Stimulated activated effector memory CD8-positive, alpha-beta T cell treated with anti-CD3 and anti-CD28 coated beads, Interleukin-12 subunit alpha, Interleukin-12 subunit beta, amount 100 ng/mL, for 72 hours (primary cell): ENCODE measurements at regions not wholly inside any gene's neighbourhood (a gene's known extent, or its start where the extent isn't known, plus 50 kb on each side); places are given as distances from the start of the nearest gene placed in this dataset.
"Not testable (repeated sequence)": the region's sequence is repeated elsewhere in the genome, so short reads cannot be mapped to it uniquely, and the experiment has no call there.

ENCODE experiments used
- ATAC-seq: fragments of 150-1000 bp; cut with Tn5 transposase; 2 replicates; pipeline ENCODE4 v1.10.0; 2021
- DNase-seq, 2 donors: peaks; one replicate each; pipeline ENCODE4 v3.0.0; 2021 to 2022; ENCODE audit warnings: low spot score in 2 of 2
- H3K27ac Mint-ChIP-seq: one replicate; pipeline ENCODE4 v1.8.0; 2022; ENCODE audit warnings: mild to moderate bottlenecking, mixed read lengths
- H3K36me3 Mint-ChIP-seq: one replicate; pipeline ENCODE4 v1.8.0; 2022; ENCODE audit warnings: mild to moderate bottlenecking, mixed read lengths
- H3K4me1 Mint-ChIP-seq: one replicate; pipeline ENCODE4 v1.8.0; 2022; ENCODE audit warnings: mixed read lengths
- H3K4me3 Mint-ChIP-seq: one replicate; pipeline ENCODE4 v1.8.0; 2022; ENCODE audit warnings: mild to moderate bottlenecking, mixed read lengths
- H3K9me3 Mint-ChIP-seq: one replicate; pipeline ENCODE4 v1.8.0; 2022; ENCODE audit warnings: mixed read lengths

GRCh38 chr1:72482736-72483413 is 200.5 kb upstream of the NEGR1 start:
- Mint-ChIP-seq H3K4me3 (no peak overlapping the region), H3K4me1 (no peaks in the 10 kb centered on the region), H3K36me3 (no peaks in the 10 kb centered on the region), H3K9me3 (peaks cover 16% of the 10 kb centered on the region), H3K27ac (no peak overlapping the region)
- ATAC-seq (no peak), DNase-seq (no peak)

GRCh38 chr1:72481420-72481970 is 199.2 kb upstream of the NEGR1 start:
- Mint-ChIP-seq H3K4me1 (no peaks in the 10 kb centered on the region), H3K4me3 (no peak overlapping the region), H3K36me3 (no peaks in the 10 kb centered on the region), H3K9me3 (peaks cover 15% of the 10 kb centered on the region), H3K27ac (no peak overlapping the region)
- ATAC-seq (no peak), DNase-seq (no peak)

GRCh38 chr1:72466376-72466775 is 184.0 kb upstream of the NEGR1 start:
- Mint-ChIP-seq H3K9me3 (peaks cover 23% of the 10 kb centered on the region), H3K27ac (no peak overlapping the region), H3K36me3 (no peaks in the 10 kb centered on the region), H3K4me1 (no peaks in the 10 kb centered on the region), H3K4me3 (no peak overlapping the region)
- DNase-seq (no peak), ATAC-seq (no peak)

- ATAC-seq: no peak
- peaks cover 17% of the 10 kb centered on the region for H3K9me3 Mint-ChIP-seq
These were observed 180.0 kb upstream of the NEGR1 start for GRCh38 chr1:72462186-72462905.

GRCh38 chr1:72442262-72442661 is 159.9 kb upstream of the NEGR1 start:
- H3K36me3 Mint-ChIP-seq: no peaks in the 10 kb centered on the region
- ATAC-seq: no peak
- no peaks in the 10 kb centered on the region for H3K4me1 Mint-ChIP-seq
- no peak overlapping the region for H3K4me3 Mint-ChIP-seq
- H3K9me3 Mint-ChIP-seq: peaks cover 9% of the 10 kb centered on the region
- H3K27ac Mint-ChIP-seq: no peak overlapping the region
- DNase-seq: no peak

More at GRCh38 chr1:72462186-72462905, 180.0 kb upstream of the NEGR1 start:
- no peak for DNase-seq
- no peaks in the 10 kb centered on the region for H3K36me3 Mint-ChIP-seq
- H3K4me1 Mint-ChIP-seq: no peaks in the 10 kb centered on the region
- H3K27ac Mint-ChIP-seq: no peak overlapping the region
- H3K4me3 Mint-ChIP-seq: no peak overlapping the region

GRCh38 chr1:72439036-72439435 is 156.7 kb upstream of the NEGR1 start:
- Mint-ChIP-seq H3K4me3 (no peak overlapping the region), H3K27ac (no peak overlapping the region), H3K9me3 (peaks cover 9% of the 10 kb centered on the region), H3K4me1 (no peaks in the 10 kb centered on the region), H3K36me3 (no peaks in the 10 kb centered on the region)
- DNase-seq (no peak), ATAC-seq (no peak)

- Mint-ChIP-seq H3K36me3 (no peaks in the 10 kb centered on the region), H3K4me3 (no peak overlapping the region), H3K27ac (no peak overlapping the region), H3K4me1 (no peaks in the 10 kb centered on the region), H3K9me3 (peaks cover 9% of the 10 kb centered on the region)
- DNase-seq (no peak), ATAC-seq (no peak)
These were observed 155.9 kb upstream of the NEGR1 start for GRCh38 chr1:72438270-72438669.

GRCh38 chr1:72435025-72435424 is 152.7 kb upstream of the NEGR1 start:
- DNase-seq (no peak), ATAC-seq (peak; percentile 11)
- no peak overlapping the region for H3K4me3 Mint-ChIP-seq
- H3K27ac Mint-ChIP-seq: no peak overlapping the region
- H3K9me3 Mint-ChIP-seq: peaks cover 13% of the 10 kb centered on the region
- H3K4me1 Mint-ChIP-seq: no peaks in the 10 kb centered on the region
- no peaks in the 10 kb centered on the region for H3K36me3 Mint-ChIP-seq

GRCh38 chr1:72434070-72434469 is 151.7 kb upstream of the NEGR1 start:
- ATAC-seq (no peak), DNase-seq (no peak)
- H3K36me3 Mint-ChIP-seq: no peaks in the 10 kb centered on the region
- no peak overlapping the region for H3K27ac Mint-ChIP-seq
- peaks cover 14% of the 10 kb centered on the region for H3K9me3 Mint-ChIP-seq
- H3K4me1 Mint-ChIP-seq: no peaks in the 10 kb centered on the region
- H3K4me3 Mint-ChIP-seq: no peak overlapping the region

GRCh38 chr1:72433591-72433990 is 151.3 kb upstream of the NEGR1 start:
- Mint-ChIP-seq H3K36me3 (no peaks in the 10 kb centered on the region), H3K9me3 (peaks cover 15% of the 10 kb centered on the region), H3K4me1 (no peaks in the 10 kb centered on the region), H3K4me3 (no peak overlapping the region), H3K27ac (no peak overlapping the region)
- DNase-seq (no peak), ATAC-seq (no peak)

GRCh38 chr1:72432645-72433267 is 150.4 kb upstream of the NEGR1 start:
- H3K36me3 Mint-ChIP-seq: no peaks in the 10 kb centered on the region
- H3K27ac Mint-ChIP-seq: no peak overlapping the region
- H3K4me1 Mint-ChIP-seq: no peaks in the 10 kb centered on the region
- DNase-seq (no peak), ATAC-seq (no peak)
- peaks cover 16% of the 10 kb centered on the region for H3K9me3 Mint-ChIP-seq
- no peak overlapping the region for H3K4me3 Mint-ChIP-seq

- H3K36me3 Mint-ChIP-seq: no peaks in the 10 kb centered on the region
- peaks cover 21% of the 10 kb centered on the region for H3K9me3 Mint-ChIP-seq
- no peak for ATAC-seq
- no peak for DNase-seq
- H3K4me1 Mint-ChIP-seq: no peaks in the 10 kb centered on the region
- H3K27ac Mint-ChIP-seq: no peak overlapping the region
- no peak overlapping the region for H3K4me3 Mint-ChIP-seq
These were observed 149.5 kb upstream of the NEGR1 start for GRCh38 chr1:72431810-72432209.

- H3K4me1 Mint-ChIP-seq, H3K27ac Mint-ChIP-seq, ATAC-seq, H3K4me3 Mint-ChIP-seq, H3K36me3 Mint-ChIP-seq, DNase-seq: not testable (repeated sequence)
- H3K9me3 Mint-ChIP-seq: peaks cover 21% of the 10 kb centered on the region
These were observed 145.9 kb upstream of the NEGR1 start for GRCh38 chr1:72428276-72428675.

GRCh38 chr1:72419229-72419628 is 136.9 kb upstream of the NEGR1 start:
- ATAC-seq (no peak), DNase-seq (no peak)
- Mint-ChIP-seq H3K36me3 (no peaks in the 10 kb centered on the region), H3K4me1 (no peaks in the 10 kb centered on the region), H3K27ac (no peak overlapping the region), H3K9me3 (peaks cover 16% of the 10 kb centered on the region), H3K4me3 (no peak overlapping the region)

GRCh38 chr1:72412286-72412685 is 129.9 kb upstream of the NEGR1 start:
- no peak overlapping the region for H3K27ac Mint-ChIP-seq
- H3K4me1 Mint-ChIP-seq: no peaks in the 10 kb centered on the region
- H3K36me3 Mint-ChIP-seq: no peaks in the 10 kb centered on the region
- DNase-seq (no peak), ATAC-seq (no peak)
- no peak overlapping the region for H3K4me3 Mint-ChIP-seq
- H3K9me3 Mint-ChIP-seq: peaks cover 10% of the 10 kb centered on the region

GRCh38 chr1:72399807-72400206 is 117.5 kb upstream of the NEGR1 start:
- Mint-ChIP-seq H3K4me3 (no peak overlapping the region), H3K36me3 (no peaks in the 10 kb centered on the region), H3K27ac (no peak overlapping the region), H3K9me3 (peaks cover 13% of the 10 kb centered on the region), H3K4me1 (no peaks in the 10 kb centered on the region)
- no peak for DNase-seq
- no peak for ATAC-seq
